Activated T-cell treated with anti-CD3 and anti-CD28 coated beads, Interleukin-2, amount 50 U/mL, for 48 hours (primary cell): ENCODE measurements at regions not wholly inside any gene's neighbourhood (a gene's known extent, or its start where the extent isn't known, plus 50 kb on each side); places are given as distances from the start of the nearest gene placed in this dataset.

Experiments used
- DNase-seq, 2 experiments: peaks; one replicate each; pipeline ENCODE4 v3.0.0-alpha.2; 2020

DNA sequence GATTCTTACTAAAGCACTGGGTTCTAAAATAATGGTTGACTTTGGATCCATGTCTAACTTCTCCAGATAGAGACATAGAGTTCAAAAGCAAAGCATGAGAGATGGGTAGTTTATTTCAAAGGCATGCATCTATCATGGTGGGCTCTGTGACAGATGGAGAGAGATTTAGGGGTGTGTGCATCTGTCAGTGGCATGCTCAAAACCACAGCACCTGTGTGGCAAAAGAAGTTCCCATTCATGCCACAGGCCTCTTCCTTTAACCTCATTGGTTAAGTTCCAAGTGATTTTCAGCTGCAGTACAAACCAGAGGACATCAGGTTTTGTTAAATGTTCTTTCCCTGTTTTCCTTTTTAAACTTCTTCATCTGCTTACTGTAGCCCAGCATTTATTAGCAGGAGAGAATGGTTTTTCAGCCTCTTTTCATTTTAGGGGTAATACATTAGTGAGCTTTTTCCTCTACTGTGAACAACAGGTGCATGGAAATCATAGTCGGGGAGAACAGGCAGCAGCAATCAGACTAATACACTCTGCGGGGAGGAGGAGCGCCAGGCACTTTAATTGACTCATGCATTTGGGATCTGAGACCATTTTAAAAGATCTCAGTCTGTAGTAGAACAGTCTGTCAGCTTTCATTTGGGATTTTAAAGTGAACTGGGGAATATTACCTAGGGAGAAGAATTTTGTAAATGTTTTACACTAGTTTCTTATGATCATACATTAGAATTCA lies 52.4 kb upstream of the UPP2 start:
- DNase-seq: no peak

DNA sequence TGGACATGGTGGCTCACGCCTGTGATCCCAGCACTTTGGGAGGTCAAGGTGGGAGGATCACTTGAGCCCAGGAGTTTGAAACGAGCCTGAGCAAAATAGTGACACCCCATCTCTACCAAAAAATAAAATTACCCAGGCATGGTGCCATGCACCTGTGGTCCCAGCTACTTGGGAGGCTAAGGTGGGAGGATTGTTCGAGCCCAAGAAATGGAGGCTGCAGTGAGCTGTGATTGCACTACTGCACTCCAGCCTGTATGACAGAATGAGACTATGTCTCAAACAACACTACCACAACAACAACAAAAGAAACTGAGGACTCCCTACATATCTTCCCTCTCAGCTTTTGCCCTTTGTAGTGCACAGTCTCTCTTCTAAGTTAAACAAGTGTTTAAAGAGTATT lies 53.3 kb upstream of the UPP2 start:
- DNase-seq: no peak

DNA sequence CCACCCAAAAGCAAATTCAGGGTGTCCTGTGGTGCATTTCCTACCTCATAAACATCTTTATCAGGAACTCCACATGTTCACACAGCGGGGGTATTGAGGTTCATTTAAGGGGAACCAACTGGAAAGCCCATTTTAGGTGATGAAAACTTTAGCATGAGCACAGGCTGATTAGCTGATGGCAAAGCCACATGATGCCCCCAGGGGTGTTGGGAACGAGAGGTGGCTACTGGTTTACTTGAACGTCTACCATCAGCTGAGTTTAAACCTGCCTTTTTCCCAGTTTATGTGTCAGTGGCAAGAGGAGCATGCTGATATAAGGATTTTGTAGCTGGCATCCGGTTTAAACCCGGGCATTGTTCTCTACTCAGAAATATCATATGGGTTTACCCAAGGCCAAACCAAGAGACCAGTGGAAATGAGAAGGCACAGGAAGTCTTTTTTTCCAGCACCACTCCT lies 54.5 kb upstream of the UPP2 start:
- DNase-seq: no peak

DNA sequence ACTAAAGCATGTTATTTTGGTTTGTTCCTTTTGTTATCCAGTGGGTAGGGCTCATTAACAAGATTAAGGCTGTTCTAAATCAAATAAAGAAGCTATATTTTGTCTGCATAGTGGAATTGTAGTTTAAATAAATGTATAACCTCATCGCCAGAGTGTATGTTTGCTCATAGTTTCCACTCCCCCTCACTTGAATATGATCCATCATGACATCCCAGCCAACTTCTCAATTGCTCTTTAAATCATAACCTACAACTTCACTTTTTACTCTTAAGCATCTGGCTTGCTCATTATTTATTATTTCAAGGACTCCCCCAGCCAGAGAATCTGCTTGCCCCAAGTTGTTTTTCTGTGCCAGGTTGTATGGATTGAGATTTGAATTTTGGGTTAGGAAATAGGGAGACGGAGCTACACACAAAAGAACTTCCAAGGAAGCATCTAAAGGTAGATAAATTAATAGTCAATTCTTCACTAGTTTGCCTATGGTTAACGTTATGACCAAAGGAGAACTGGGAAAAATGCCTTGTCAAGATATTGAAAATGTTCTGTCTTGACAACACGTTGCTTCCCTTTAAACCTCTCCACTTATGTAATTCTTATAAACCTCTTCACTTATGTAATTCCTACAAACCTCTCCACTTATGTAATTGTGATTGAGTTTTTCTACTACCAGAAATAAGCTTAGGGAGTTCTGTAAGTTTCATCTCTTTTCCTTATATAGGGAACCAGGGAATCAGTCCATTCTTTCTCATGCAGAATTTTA lies 55.4 kb upstream of the UPP2 start:
- DNase-seq: no peak

DNA sequence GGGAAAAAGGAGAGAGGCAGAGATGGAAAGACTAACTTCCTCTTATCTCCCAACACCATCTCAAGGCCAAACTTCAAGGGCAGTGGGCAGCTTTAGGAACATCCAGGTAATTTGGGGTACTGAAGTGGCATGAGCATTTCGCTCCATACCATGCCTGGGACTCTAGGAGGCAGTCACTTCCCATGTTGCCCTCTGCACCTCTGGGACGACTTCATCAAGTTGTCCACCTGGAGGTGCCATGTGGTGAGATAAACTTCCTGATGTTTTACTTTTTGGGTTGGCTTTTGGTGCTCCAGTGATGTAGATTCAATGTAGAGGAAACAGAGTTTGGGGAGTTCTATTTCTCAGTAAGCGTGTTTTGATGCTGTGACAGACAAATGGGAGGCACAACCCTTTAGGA lies 56.3 kb upstream of the UPP2 start:
- no peak for DNase-seq

DNA sequence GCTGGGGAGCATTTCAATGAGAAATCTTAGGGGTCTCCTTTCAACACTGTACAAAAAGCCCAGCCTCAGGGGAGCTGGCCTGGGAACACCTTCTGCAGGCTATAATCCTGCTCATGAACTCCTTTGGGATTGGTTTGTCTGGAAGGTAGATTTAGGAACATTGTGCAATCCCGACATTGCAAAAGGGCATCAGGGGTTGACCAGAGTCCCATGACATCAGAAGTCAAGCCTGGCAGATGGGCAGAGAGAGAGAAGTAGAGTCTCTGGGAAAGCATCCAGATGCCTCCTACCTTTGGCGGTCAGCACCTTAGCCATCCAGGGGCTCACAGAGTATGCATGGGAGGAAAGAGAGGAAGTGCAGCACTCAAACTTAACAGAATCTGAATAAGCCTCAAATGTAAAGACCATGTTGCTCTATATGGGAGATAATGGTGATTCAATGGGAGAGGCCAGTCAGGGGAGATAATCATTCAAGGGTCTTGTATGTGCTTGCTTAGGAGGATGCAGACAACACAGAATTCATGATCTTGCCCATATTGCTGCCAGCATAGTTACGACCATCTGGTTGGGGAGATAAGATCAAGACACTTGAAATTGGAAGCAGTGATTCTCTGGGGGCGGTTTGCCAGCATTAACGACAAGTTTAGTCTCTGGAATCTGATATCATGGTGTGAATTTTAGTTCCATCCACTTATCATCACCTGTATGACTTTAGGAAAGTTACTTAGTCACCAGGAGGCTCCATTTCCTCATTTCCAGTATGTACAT lies 58.3 kb upstream of the UPP2 start:
- DNase-seq: no peak

DNA sequence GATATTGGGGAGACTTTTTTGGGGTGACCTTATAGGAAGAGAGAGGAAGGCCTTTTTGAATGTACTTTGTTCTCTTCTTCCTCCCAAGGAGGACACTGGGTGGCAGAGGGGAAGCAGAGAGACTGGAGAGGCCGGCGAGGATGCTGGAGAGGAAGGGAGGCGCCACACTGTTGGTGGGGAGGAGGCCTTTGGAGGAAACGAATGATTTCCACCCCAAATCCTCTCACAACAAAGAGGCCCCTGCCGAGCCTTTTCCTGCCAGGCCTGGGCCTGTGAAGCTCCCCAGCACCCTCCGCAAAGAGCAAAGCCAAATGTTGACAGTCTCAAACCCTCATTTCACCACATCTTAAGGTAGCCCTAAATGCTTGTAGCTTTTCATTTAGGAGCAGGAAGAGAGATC lies 59.0 kb upstream of the UPP2 start:
- no peak for DNase-seq

DNA sequence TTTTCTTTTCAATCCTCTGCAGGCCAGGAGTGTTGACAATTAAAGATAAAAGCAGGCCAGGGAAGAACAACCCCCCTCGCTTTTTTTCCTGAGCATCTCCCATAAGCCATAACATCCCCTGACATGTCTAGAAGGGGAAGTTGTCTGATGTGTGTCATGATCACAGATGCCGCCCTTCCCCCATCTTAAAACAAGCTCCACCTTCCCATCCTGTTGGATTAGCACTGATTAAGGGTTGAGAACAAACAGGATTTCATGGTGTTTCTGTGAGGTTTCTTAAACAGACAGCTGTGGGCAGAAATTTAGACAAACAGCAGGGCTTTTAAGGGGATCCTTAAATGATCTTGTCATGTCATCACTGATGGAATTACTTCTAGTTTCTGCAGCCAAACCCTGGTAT lies 59.4 kb upstream of the UPP2 start:
- DNase-seq: no peak

DNA sequence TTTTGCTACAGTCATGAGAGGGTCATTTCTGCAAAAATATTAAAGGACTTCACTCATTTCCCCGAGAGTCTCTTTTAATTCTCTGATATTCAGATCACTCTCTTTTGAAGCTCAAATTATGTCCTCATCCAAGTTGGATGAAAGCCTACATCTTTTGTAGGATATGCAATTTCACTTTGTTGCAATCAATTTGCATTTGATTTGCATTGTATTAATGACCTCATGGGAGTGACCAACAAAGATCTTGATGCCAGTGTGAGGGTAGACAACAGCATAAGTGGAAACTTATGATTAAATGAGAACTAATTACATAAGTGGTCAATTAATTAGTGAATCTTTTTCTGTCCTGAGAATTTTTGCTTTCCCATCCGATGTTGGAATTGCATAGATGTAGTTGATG lies 60.3 kb upstream of the UPP2 start:
- DNase-seq: no peak

DNA sequence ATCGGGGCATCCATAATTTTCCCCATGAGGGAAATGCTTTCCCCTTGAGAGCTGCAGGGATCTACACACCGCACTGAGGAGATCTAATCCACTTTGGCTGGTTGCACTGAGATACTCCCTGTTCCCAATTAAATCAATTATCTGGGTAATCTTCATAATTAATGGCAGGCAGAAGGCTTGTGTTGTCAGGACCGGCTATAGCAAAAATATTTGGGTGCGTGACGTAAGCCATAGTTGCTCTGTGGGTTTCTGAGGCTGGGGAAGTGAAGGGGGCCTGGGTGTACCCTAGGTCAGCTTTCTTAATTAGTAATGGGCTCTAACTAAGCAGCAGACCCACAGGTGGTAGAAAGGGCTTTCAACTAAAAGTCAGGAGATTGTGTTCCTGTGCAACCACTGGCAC lies 62.8 kb upstream of the UPP2 start:
- DNase-seq: no peak

DNA sequence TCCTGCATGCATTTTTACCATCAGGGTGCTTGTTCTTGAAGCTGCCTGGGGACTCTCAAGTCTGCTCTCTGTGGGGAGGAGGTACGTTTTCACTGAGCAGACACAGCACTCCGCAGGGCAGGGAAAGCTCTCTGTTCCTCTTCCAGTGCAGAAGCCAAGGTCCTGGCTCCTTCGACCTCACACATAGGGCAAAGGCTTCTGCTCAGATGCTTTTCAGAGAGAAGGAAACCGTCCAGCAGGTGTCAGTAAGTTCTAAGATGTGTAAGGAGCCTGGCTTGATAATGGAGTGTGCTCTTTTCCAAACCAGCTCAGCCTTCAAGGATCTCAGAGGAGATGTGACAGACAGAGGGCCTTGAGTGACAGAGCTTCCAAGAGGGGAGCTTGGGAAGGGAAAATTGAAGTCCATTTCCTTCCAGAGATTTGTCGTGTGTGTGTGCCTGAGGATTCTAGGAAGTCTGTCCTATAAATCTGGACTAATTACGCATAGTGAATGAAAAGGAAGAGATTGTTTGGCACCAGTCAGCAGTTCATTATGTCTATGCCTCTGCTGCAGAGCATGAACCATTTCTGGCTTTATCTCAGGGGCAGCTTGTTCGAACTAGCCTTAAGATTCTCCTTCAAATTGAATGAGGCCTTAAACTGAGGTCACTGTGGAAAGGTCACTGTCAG lies 67.3 kb upstream of the UPP2 start:
- DNase-seq: no peak

DNA sequence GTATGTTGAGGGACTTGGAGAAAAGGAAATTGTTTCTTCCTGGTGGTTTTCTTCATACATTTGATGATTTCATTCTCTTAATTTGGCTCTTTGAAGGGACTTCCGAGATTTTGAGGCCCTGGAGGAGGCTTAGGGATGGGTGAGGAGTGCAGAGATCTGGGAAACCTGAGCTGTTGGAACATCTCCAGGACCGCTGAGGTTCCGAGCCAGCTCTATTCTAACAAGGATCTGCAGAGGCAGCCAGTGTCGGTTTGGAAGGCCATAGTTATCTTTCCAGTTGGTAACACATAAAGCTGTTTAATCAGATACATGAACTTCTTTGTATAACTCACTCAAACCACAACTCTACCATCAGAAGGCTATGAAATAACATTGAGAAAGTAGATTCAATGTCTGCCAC lies 70.3 kb upstream of the UPP2 start:
- no peak for DNase-seq

DNA sequence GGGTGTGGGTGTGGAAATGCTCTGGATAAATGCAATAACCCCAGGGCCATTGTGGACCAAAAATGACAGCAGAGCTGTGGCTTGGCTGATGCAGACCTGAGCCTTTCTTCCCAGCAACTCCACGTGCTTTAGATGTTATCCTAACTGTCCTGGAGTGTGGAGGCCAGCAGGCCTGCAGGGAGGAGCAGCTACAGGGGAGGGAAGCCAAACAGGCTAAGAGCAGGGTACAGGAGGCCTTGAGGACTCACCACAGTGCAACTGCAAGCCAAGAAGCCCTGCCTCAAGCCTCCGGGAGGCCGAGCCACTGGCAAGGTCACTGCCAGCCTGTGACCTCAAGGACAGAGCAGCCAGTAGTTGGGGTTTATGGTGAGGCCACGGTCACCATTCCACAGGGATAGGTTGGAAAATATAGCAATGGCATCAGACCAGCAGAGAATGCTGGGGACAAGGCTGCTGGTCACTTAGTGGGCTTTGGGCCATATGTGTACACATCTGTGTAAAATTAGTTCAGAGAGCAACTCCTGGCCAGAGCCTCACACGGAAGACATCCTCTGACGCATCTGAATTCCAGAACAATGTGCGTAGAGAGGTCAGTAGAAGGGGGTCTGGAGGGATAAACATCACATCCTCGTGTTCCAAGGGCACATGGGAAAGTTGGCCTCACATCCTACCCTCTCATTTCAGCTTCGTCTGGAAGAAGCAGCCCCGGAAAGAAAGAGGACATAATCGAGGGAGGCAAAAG lies 76.2 kb upstream of the UPP2 start:
- no peak for DNase-seq

DNA sequence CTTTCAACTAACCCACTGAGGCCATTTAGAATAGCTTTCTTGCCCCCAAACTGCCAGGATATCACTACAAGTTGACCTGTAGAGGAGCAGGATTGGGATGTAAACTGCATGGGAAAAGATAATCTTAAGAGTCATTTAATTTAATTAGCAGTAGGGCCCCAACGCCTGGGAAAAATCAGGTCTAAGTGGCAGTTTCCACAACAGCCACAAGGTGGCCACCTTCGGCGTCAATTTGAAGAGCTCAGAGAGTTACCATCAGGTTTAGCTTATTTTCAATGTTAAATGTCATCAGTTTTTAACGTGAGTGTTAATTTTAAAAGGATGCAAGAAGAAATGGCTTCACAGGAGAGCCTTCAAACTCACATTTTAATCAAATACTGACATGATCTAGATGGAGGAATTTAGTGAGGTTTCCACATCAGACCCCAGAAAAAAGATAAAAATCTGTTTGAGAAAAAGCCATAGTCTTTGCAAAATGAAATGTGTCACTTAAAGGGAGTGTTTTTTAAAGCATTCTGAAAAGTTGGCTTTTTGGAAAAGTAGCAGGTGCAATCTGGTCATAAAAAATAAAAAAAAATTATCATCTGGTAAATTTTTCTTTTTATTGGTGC lies 77.3 kb upstream of the UPP2 start:
- peak; percentile 74 to 77 for DNase-seq

DNA sequence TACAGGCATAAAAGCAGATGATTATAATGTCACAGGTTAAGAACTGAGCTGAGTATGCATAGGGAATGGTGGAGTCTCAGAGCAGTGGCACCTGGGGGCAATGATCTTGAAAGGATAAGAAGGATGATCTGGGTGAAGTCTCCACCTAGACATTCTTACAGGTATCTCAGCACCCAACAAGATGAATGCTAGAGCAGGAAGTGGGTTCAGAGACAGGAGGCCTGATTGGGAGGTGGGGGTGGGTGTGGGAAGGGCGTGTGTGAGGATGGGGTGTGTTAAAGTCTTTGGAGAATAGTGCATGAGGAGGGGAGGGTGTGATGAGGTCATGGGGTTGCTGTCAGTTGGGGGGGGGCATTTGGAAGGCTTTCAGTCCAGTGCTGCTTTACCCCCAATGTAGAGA lies 78.8 kb upstream of the UPP2 start:
- no peak for DNase-seq

DNA sequence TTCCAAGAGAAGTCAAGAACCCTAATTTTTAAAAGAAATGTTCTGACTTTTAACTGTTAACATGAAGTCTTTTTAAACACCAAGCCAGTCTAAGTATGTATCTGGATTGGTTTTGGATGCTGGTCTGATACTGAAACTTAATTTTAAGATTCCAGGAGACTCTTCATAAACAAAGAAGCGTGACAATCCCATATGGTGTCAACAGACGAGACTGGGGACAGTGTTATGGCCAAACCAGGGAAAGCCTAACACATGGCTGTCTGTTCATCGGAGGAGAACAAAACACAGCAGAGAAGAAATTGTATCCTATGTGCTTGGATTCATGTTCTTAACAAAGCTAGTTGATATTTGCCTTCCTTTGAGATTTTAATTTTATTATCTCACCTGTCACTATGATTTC lies 80.5 kb upstream of the UPP2 start:
- DNase-seq: no peak

DNA sequence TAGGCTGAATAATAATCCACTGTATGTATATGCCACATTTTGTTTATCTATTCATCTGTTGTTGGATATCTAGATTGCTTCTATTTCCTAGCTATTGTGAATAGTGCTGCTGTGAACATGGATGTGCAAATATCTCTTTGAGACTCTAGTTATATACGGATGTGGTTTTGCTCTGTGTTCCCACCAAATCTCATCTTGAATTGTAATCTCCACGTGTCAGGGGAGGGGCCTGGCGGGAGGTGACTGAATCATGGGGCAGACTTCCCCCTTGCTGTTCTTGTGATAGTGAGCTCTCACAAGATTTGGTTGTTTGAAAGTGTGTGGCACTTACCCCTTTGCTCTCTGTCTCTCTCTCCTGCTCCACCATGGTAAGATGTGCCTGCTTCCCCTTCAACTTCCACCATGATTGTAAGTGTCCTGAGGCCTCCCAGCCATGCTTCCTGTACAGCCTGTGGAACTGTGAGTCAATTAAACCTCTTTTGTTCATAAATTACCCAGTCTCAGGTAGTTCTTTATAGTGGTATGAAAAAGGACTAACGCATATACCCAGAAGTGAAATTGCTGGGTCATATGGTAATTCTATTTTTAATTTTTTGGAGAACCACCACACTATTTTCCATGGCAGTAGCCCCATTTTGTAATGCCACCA lies 86.1 kb upstream of the UPP2 start:
- DNase-seq: no peak

DNA sequence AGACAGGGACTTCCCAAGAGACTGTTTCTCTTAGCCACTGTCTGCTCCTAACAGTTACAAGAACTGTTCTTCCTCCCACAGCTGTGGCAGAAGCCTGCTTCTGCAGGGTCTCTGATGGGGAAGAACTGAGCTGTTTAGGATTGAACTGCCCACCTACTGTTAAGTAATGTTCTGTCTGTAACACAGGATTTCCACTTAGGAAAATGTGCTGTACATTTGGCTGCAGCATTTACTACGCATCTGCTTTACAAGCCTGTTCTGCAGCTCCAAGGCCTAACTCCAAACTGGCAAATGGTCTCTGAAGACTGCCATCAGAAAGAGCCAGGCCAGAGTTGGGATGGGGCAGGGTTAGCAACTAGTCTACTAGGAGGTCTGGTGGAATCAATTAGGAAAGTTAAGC lies 87.8 kb upstream of the UPP2 start:
- no peak for DNase-seq

DNA sequence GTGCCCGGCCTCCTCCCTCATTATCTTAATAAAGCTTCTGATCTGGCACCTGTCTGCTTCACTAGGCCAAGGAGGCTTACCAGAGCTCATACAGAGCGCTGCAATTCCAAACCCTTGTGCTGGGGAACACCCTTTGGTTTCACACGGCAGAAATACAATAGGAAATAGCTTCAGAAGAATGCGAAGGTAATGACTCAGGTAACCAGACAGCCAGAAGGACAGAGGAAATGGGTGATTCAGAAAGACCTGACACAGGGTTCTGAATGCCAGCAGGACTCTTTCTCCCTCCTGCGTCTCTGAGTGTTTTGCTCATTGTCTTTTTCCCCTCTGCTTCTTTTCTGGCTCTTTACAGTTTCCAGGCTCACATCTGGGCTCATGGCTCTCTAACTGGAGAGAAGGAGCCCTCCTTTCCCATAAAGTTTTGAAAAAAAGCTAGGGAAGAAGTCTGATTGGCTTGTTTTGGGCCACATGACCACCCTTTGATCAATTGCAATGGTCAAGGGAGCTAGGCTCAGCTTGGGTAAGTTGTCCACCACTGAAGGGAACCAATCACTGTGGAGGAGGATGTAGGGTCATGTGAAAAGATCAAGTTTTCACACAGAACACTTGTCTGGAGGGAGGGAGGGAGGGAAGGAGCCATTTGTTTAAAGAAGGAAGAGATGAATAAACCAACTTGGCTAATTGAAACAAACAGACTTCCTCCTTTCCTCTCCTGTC lies 90.5 kb upstream of the UPP2 start:
- DNase-seq: no peak

DNA sequence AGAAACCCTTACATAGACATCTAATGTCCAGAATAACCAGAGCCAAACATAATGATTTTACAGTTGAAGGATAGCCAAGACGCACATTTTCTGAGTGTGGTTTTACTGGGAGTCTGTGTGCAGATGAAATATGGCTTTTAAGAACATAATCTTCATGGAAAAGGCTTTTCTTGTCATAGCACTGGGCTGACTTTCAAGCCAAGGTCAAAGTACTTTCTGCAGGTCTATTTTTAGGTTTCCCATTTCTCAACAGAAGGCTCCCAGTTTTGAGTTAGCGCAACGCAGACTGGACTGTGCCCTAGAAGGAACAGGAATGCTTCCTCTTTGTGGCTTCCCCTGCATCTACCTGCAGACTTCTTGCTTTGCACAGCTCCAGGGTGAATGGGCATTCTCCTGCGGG lies 92.3 kb upstream of the UPP2 start:
- no peak for DNase-seq
